HepG2 (cell line): ENCODE measurements at regions not wholly inside any gene's neighbourhood (a gene's known extent, or its start where the extent isn't known, plus 50 kb on each side); places are given as distances from the start of the nearest gene placed in this dataset.

ENCODE experiments used
- ATAC-seq: fragments of 200-7000 bp; cut with Tn5 transposase; 3 replicates; pipeline ENCODE4 v1.9.1; 2020; ENCODE audit warnings: mild to moderate bottlenecking, moderate library complexity
- BruUV-seq: library from RNA; stranded (reverse); fragments of 400-500 nt; replicated peaks from 2 replicates; lab custom pipeline; 2021; lab: Mats Ljungman, UMichigan
- CTCF ChIA-PET: fragments of 300-600 bp; formaldehyde crosslinking; extraction: SDS; loops from one replicate; lab custom pipeline; 2021; ENCODE audit warnings: low total read pairs, inconsistent platforms, low intra/inter-chr PET ratio; lab: Yijun Ruan, JAX
- POLR2A ChIA-PET: fragments of 350-600 bp; sonication (Branson Sonifier 250); formaldehyde crosslinking; loops from one replicate; lab custom pipeline; 2020; ENCODE audit warnings: antibody characterized with exemption, inconsistent platforms; lab: Yijun Ruan, JAX
- DNase-seq: peaks from one replicate; pipeline ENCODE4 v3.0.0-alpha.2; 2015; ENCODE audit warnings: low spot score
- FAIRE-seq: peaks from 3 replicates; lab custom pipeline; 2011; peaks lifted over from hg19 to GRCh38; lab: Jason Lieb, UNC
- H2AFZ ChIP-seq: one replicate; pipeline ENCODE4 v1.6.1; 2011; ENCODE audit warnings: low read length, inconsistent platforms
- H3K27ac ChIP-seq: fragments of 300-600 bp; 3 replicates; pipeline ENCODE4 v1.8.0; 2011; ENCODE audit warnings: mixed run types, mild to moderate bottlenecking, mixed read lengths, low read length, inconsistent platforms; ENCODE audit not compliant: insufficient read depth; ENCODE audit errors: extremely low read length
- H3K27me3 ChIP-seq, 2 experiments: fragments of 200-600 bp in 1 of 2; 2 replicates in 1 of 2; 3 replicates in 1 of 2; pipeline versions ENCODE4 v1.6.0 to v1.8.0; 2011; ENCODE audit warnings: low read length in 2 of 2, mild to moderate bottlenecking in 2 of 2, moderate library complexity in 2 of 2, inconsistent platforms in 1 of 2; ENCODE audit not compliant: insufficient read depth in 2 of 2, control insufficient read depth in 1 of 2
- H3K36me3 ChIP-seq, 2 experiments: fragments of 200-600 bp in 1 of 2; replicated peaks in 1 of 2; 2 replicates in 1 of 2; 3 replicates in 1 of 2; pipeline versions ENCODE4 v1.5.1 to v1.8.0; 2011; ENCODE audit warnings: low read length in 2 of 2, inconsistent platforms in 1 of 2; ENCODE audit not compliant: insufficient read depth in 2 of 2, control insufficient read depth in 1 of 2
- H3K4me1 ChIP-seq: 2 replicates; pipeline ENCODE4 v1.5.1; 2012; ENCODE audit warnings: low read length, inconsistent platforms; ENCODE audit not compliant: insufficient read depth
- H3K4me2 ChIP-seq: 2 replicates; pipeline ENCODE4 v1.6.0; 2011; ENCODE audit warnings: low read depth, low read length, inconsistent platforms
- H3K4me3 ChIP-seq, 3 experiments: fragments of 200-600 bp in 1 of 3; sonication (generic), shearing (Covaris generic) in 1 of 3; replicated peaks in 1 of 3; 2 replicates each; pipeline ENCODE4 v1.5.1; 2011 to 2016; ENCODE audit warnings: low read length in 3 of 3, inconsistent platforms in 2 of 3, low read depth in 2 of 3, mild to moderate bottlenecking in 2 of 3, control low read depth in 1 of 3, mixed read lengths in 1 of 3; ENCODE audit not compliant: insufficient read depth in 1 of 3
- H3K79me2 ChIP-seq: one replicate; pipeline ENCODE4 v1.6.1; 2011; ENCODE audit warnings: low read length, inconsistent platforms; ENCODE audit not compliant: insufficient read depth
- H3K9ac ChIP-seq: 2 replicates; pipeline ENCODE4 v1.6.0; 2011; ENCODE audit warnings: mild to moderate bottlenecking, low read depth, low read length, inconsistent platforms; ENCODE audit not compliant: insufficient read depth
- H3K9me3 ChIP-seq: 2 replicates; pipeline ENCODE4 v1.5.1; 2012; ENCODE audit warnings: mild to moderate bottlenecking, low read length
- H4K20me1 ChIP-seq: 2 replicates; pipeline ENCODE4 v1.6.0; 2011; ENCODE audit warnings: inconsistent platforms, mild to moderate bottlenecking, low read length, moderate library complexity; ENCODE audit not compliant: insufficient read depth
- CBX2 ChIP-seq, 2 experiments: fragments of 200-600 bp in 1 of 2; sonication (generic); formaldehyde crosslinking in 1 of 2; IDR thresholded peaks; 2 replicates each; pipeline versions ENCODE4 v1.7.0 to v1.8.1; 2018 to 2022; ENCODE audit warnings: low read depth in 2 of 2, low read length in 1 of 2, mild to moderate bottlenecking in 1 of 2, missing genetic modification reagents in 1 of 2
- EEA1 ChIP-seq: sonication (generic); formaldehyde crosslinking; IDR thresholded peaks from 2 replicates; pipeline ENCODE4 v1.5.1; 2020; ENCODE audit warnings: mild to moderate bottlenecking, missing genetic modification reagents, borderline replicate concordance
- ISL2 ChIP-seq: sonication (generic); formaldehyde crosslinking; IDR thresholded peaks from 2 replicates; pipeline ENCODE4 v1.5.0; 2020; ENCODE audit warnings: missing genetic modification reagents
- NFE2L1 ChIP-seq: sonication (generic); formaldehyde crosslinking; IDR thresholded peaks from 2 replicates; pipeline ENCODE4 v1.4.0; 2020; ENCODE audit warnings: missing genetic modification reagents, mild to moderate bottlenecking, borderline replicate concordance
- RAD21 ChIP-seq: fragments of 450-650 bp; formaldehyde crosslinking; IDR thresholded peaks from 2 replicates; pipeline ENCODE4 v1.5.0; 2020; ENCODE audit warnings: mild to moderate bottlenecking
- TEF ChIP-seq: sonication (generic); formaldehyde crosslinking; IDR thresholded peaks from 2 replicates; pipeline ENCODE4 v1.5.0; 2020; ENCODE audit warnings: missing genetic modification reagents
- ZBTB37 ChIP-seq: sonication (generic); formaldehyde crosslinking; IDR thresholded peaks from 2 replicates; pipeline ENCODE4 v1.4.0; 2020; ENCODE audit warnings: mild to moderate bottlenecking, missing genetic modification reagents
- ZBTB46 ChIP-seq: sonication (generic); formaldehyde crosslinking; IDR thresholded peaks from 2 replicates; pipeline ENCODE4 v1.4.0; 2020; ENCODE audit warnings: mild to moderate bottlenecking, missing genetic modification reagents, borderline replicate concordance
- ZFP36L2 ChIP-seq: sonication (generic); formaldehyde crosslinking; IDR thresholded peaks from 2 replicates; pipeline ENCODE4 v1.4.0; 2020; ENCODE audit warnings: missing genetic modification reagents
- ZFX ChIP-seq: sonication (generic); formaldehyde crosslinking; IDR thresholded peaks from 2 replicates; pipeline ENCODE4 v1.4.0; 2020; ENCODE audit warnings: mild to moderate bottlenecking, low read depth, missing genetic modification reagents, moderate library complexity
- ZNF556 ChIP-seq: sonication (generic); formaldehyde crosslinking; IDR thresholded peaks from 2 replicates; pipeline ENCODE4 v1.4.0; 2020; ENCODE audit warnings: mild to moderate bottlenecking, missing genetic modification reagents, borderline replicate concordance
- ZNF589 ChIP-seq: sonication (generic); formaldehyde crosslinking; conservative IDR thresholded peaks from 2 replicates; pipeline ENCODE4 v1.8.0; 2022; ENCODE audit warnings: mild to moderate bottlenecking, moderate library complexity, missing genetic modification reagents
- ZNF740 ChIP-seq: sonication (generic); formaldehyde crosslinking; IDR thresholded peaks from 2 replicates; pipeline ENCODE4 v1.4.0; 2020; ENCODE audit warnings: missing genetic modification reagents
- ZNF891 ChIP-seq: sonication (generic); formaldehyde crosslinking; IDR thresholded peaks from 2 replicates; pipeline ENCODE4 v1.5.0; 2020; ENCODE audit warnings: mild to moderate bottlenecking, missing genetic modification reagents
- ZSCAN31 ChIP-seq: sonication (generic); formaldehyde crosslinking; IDR thresholded peaks from 2 replicates; pipeline ENCODE4 v1.5.0; 2020; ENCODE audit warnings: low read depth, mild to moderate bottlenecking, missing genetic modification reagents
- WGBS: methylation state at CpG from one replicate; pipeline ENCODE4 v1.1.6; 2017; ENCODE audit warnings: low lambda C conversion rate; 5-methylcytosine and 5-hydroxymethylcytosine counted together
- in situ Hi-C: cut with HindIII; loops from 2 replicates; pipeline ENCODE4 v1.10.0; 2017; ENCODE audit warnings: low pct_unique_long_range_greater_than_20kb; ENCODE audit not compliant: extremely low pct_ligation_motif_present
- intact Hi-C: fragments of 100-400 bp; cut with micrococcal nuclease; formaldehyde crosslinking; loops from one replicate; pipeline ENCODE4 v1.10.0; 2022; ENCODE audit not compliant: unreplicated experiment
- TF ChIP-seq, protein P1 (sequence below): sonication (generic); formaldehyde crosslinking; IDR thresholded peaks from 2 replicates; pipeline ENCODE4 v1.8.0; 2022; ENCODE audit warnings: missing genetic modification reagents, low read depth, mild to moderate bottlenecking, borderline replicate concordance

- TF ChIP-seq ZBTB46 (CRISPR knock-in tag) (no peak), ZFP36L2 (CRISPR knock-in tag) (no peak), ZNF891 (CRISPR knock-in tag) (no peak)
Measured at GRCh38 chr5:72597456-72597948, 90.3 kb upstream of the ZNF366 start (continued).

DNA sequence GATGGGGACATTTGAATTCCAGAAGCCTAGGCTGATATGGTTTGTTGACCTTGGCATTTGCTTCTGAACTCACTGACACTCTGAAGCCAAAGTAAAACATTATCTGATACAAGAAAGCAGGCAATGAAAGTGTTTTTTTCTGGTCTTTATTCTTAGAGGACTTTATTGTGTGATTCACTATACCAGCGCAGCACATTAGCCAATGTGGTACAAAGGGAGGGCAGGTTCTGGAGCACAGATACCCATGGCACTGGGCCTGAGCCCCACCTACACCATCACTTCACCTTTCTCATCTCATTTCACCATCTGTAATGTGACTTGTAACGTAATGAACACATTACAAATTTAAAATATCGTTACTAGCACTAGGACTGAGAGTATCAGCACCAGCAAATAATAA is 89.7 kb upstream of the ZNF366 start:
- Histone ChIP-seq H2AFZ (no peak overlapping the region), H3K9me3 (peaks cover 5% of the 10 kb centered on the region; the same call in 1 of the 2 replicates), H3K27ac (no peak overlapping the region), H3K79me2 (no peaks in the 10 kb centered on the region), H3K4me2 (no peak overlapping the region), H3K36me3 (no peaks in the 10 kb centered on the region), H3K4me3 (no peak overlapping the region), H3K27me3 (0 out of 5 replicates have a peak, but pooled peaks cover 0 to 2% of the 10 kb centered on the region in 2 experiments), H3K4me1 (peaks cover 14% of the 10 kb centered on the region; the same call in 1 of the 2 replicates), H3K9ac (no peak overlapping the region), H4K20me1 (no peaks in the 10 kb centered on the region)
- ChIA-PET POLR2A (no interaction called here), CTCF (no interaction called here)
- FAIRE-seq = no peak
- ATAC-seq = no peak
- no peak for DNase-seq
- BruUV-seq = no TSS peak
- in situ Hi-C loops (no loop called here), intact Hi-C loops (no loop called here)
- 31% methylated on average over 3 of the region's 3 CpGs for WGBS
- TF ChIP-seq, protein P1, sequence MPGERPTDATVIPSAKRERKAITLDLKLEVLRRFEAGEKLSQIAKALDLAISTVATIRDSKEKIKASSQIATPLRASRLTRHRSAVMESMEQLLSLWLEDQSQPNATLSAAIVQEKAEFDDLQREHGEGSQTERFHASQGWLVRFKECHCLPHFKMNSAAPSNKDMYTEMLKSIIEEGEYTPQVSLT (CRISPR knock-in tag) = no peak
- no peak for TF ChIP-seq ZFX (CRISPR knock-in tag)
- TF ChIP-seq ZBTB37 (CRISPR knock-in tag) = no peak
- TF ChIP-seq ZNF740 (CRISPR knock-in tag) = no peak
- TF ChIP-seq TEF (CRISPR knock-in tag) = no peak
- TF ChIP-seq EEA1 = no peak
- TF ChIP-seq ZSCAN31 (CRISPR knock-in tag) = no peak
- no peak for TF ChIP-seq RAD21 (CRISPR knock-in tag)
- no peak for TF ChIP-seq ZFP36L2 (CRISPR knock-in tag)
- TF ChIP-seq ZNF589 (CRISPR knock-in tag) = no peak
- no peak for TF ChIP-seq ISL2 (CRISPR knock-in tag)
- TF ChIP-seq NFE2L1 (CRISPR knock-in tag) = no peak
- TF ChIP-seq CBX2 (IDR thresholded peaks at IDR 0.05; ENCODE audit: low read depth, low read length) = no peak
- TF ChIP-seq CBX2 (CRISPR knock-in tag; IDR thresholded peaks at IDR 0.05; ENCODE audit: low read depth) = no peak
- no peak for TF ChIP-seq ZNF556 (CRISPR knock-in tag)
